Body of pancreas (tissue), 4 donors: ENCODE measurements at regions not wholly inside any gene's neighbourhood (a gene's known extent, or its start where the extent isn't known, plus 50 kb on each side); places are given as distances from the start of the nearest gene placed in this dataset.
"Not testable (repeated sequence)": the region's sequence is repeated elsewhere in the genome, so short reads cannot be mapped to it uniquely, and the experiment has no call there.

ENCODE experiments used
- ATAC-seq: fragments of 150-250 bp; one replicate; pipeline ENCODE4 v1.9.1; 2016
- DNase-seq, 4 donors: peaks; one replicate each; pipeline ENCODE4 v3.0.0-alpha.2; 2019
- H3K27ac ChIP-seq, 4 donors: fragments of 200-600 bp; sonication (generic); 1 replicate in 3 of 4; 2 replicates in 1 of 4; pipeline versions ENCODE4 v1.5.1 to v1.6.1; 2016 to 2019; ENCODE audit warnings: mild to moderate bottlenecking in 1 of 4, mixed read lengths in 1 of 4, moderate library complexity in 1 of 4
- H3K27me3 ChIP-seq, 2 donors: fragments of 200-600 bp; sonication (generic); one replicate each; pipeline ENCODE4 v1.6.0; 2016; ENCODE audit warnings: mild to moderate bottlenecking in 1 of 2
- H3K36me3 ChIP-seq, 2 donors: fragments of 200-600 bp; sonication (generic); replicated peaks in 1 of 2; 2 replicates each; pipeline ENCODE4 v1.5.1; 2016; ENCODE audit warnings: low read depth in 2 of 2; ENCODE audit not compliant: insufficient read depth in 1 of 2
- H3K4me1 ChIP-seq: fragments of 200-600 bp; sonication (generic); one replicate; pipeline ENCODE4 v1.6.0; 2016
- H3K4me3 ChIP-seq, 2 donors: fragments of 200-600 bp; sonication (generic); 1 replicate in 1 of 2; 2 replicates in 1 of 2; pipeline ENCODE4 v1.5.1; 2016 to 2019
- H3K9me3 ChIP-seq, 3 donors: fragments of 200-600 bp; sonication (generic); 1 replicate in 2 of 3; 2 replicates in 1 of 3; pipeline ENCODE4 v1.5.1; 2016
- CTCF ChIP-seq, 7 experiments: fragments of 450-650 bp in 4 of 7; fragments of 200-600 bp in 3 of 7; sonication (generic) in 3 of 7; IDR thresholded peaks; one replicate each; pipeline ENCODE4 v1.5.1; 2016 to 2019; ENCODE audit warnings: antibody characterized with exemption in 7 of 7
- POLR2A ChIP-seq, 3 donors: fragments of 450-650 bp; IDR thresholded peaks; one replicate each; pipeline ENCODE4 v1.6.1; 2016; ENCODE audit warnings: antibody characterized with exemption in 3 of 3, mild to moderate bottlenecking in 2 of 3
- WGBS, 2 donors: methylation state at CpG; one replicate each; pipeline ENCODE4 v1.1.5; 2017; 5-methylcytosine and 5-hydroxymethylcytosine counted together
- intact Hi-C: fragments of 100-400 bp; cut with DNase I; formaldehyde crosslinking; loops from one replicate; pipeline ENCODE4 v1.15.1; 2023

GRCh38 chr14:37816743-37817295 lies 221.4 kb downstream of the TTC6 start:
- no peak overlapping the region for H3K27ac ChIP-seq

GRCh38 chr14:37819155-37820015 lies 224.0 kb downstream of the TTC6 start:
- Histone ChIP-seq H3K27me3 (no peaks in the 10 kb centered on the region), H3K4me3 (no peak overlapping the region), H3K9me3 (no peaks in the 10 kb centered on the region), H3K36me3 (no peaks in the 10 kb centered on the region), H3K27ac (no peak overlapping the region), H3K4me1 (no peaks in the 10 kb centered on the region)
- TF ChIP-seq CTCF (IDR thresholded peaks at IDR 0.05) (no peak), POLR2A (IDR thresholded peaks at IDR 0.05) (no peak)
- 58 to 59% methylated on average over 8 of the region's 8 CpGs for WGBS, 2 donors
- DNase-seq, result no peak
- ATAC-seq, result no peak
- intact Hi-C loops, result no loop called here

More at GRCh38 chr14:37816743-37817295, 221.4 kb downstream of the TTC6 start:
- no peak for ATAC-seq
- Histone ChIP-seq H3K4me3 (no peak overlapping the region), H3K9me3 (no peaks in the 10 kb centered on the region), H3K36me3 (no peaks in the 10 kb centered on the region), H3K27me3 (no peaks in the 10 kb centered on the region), H3K4me1 (no peaks in the 10 kb centered on the region)
- intact Hi-C loops, result no loop called here
- DNase-seq, result no peak
- TF ChIP-seq POLR2A (IDR thresholded peaks at IDR 0.05) (no peak), CTCF (IDR thresholded peaks at IDR 0.05) (no peak)
- WGBS, 2 donors, result 65 to 67% methylated on average over 4 of the region's 4 CpGs

GRCh38 chr14:37820810-37821209 lies 225.4 kb downstream of the TTC6 start:
- H3K27me3 ChIP-seq, H3K4me3 ChIP-seq, H3K27ac ChIP-seq, ATAC-seq, H3K4me1 ChIP-seq, DNase-seq, intact Hi-C loops, H3K9me3 ChIP-seq, H3K36me3 ChIP-seq: not testable (repeated sequence)

- ATAC-seq, result no peak
- intact Hi-C loops, result no loop called here
- no peak for TF ChIP-seq CTCF (IDR thresholded peaks at IDR 0.05)
- TF ChIP-seq POLR2A (IDR thresholded peaks at IDR 0.05), result no peak
- H3K27me3 ChIP-seq, result no peaks in the 10 kb centered on the region
- H3K9me3 ChIP-seq, result no peaks in the 10 kb centered on the region
- H3K36me3 ChIP-seq, result no peaks in the 10 kb centered on the region
- DNase-seq, result no peak
- WGBS, 2 donors, result 57 to 63% methylated on average over 3 of the region's 3 CpGs
- H3K4me1 ChIP-seq, result no peaks in the 10 kb centered on the region
- no peak overlapping the region for H3K27ac ChIP-seq
- no peak overlapping the region for H3K4me3 ChIP-seq
Observed at GRCh38 chr14:37824939-37825712, 229.7 kb downstream of the TTC6 start.

- H3K36me3 ChIP-seq, result no peaks in the 10 kb centered on the region
- H3K4me3 ChIP-seq, result no peak overlapping the region
- H3K27me3 ChIP-seq, result no peaks in the 10 kb centered on the region
- no peaks in the 10 kb centered on the region for H3K9me3 ChIP-seq
- ATAC-seq (no peak), DNase-seq (no peak)
- no peak for TF ChIP-seq POLR2A (IDR thresholded peaks at IDR 0.05)
- TF ChIP-seq CTCF (IDR thresholded peaks at IDR 0.05), result no peak
- H3K27ac ChIP-seq, result no peak overlapping the region
- no peaks in the 10 kb centered on the region for H3K4me1 ChIP-seq
- intact Hi-C loops, result no loop called here
- WGBS, 2 donors, result 18 to 36% methylated on average over 1 of the region's 1 CpG
Observed at GRCh38 chr14:37826869-37827268, 231.4 kb downstream of the TTC6 start.
